GM18502 (cell line): ENCODE measurements at regions not wholly inside any gene's neighbourhood (a gene's known extent, or its start where the extent isn't known, plus 50 kb on each side); places are given as distances from the start of the nearest gene placed in this dataset.

Experiments
- ATAC-seq: cut with Tn5 transposase; IDR thresholded peaks from one replicate; pipeline ENCODE4 v1.9.1; 2021; ENCODE audit warnings: mild to moderate bottlenecking; ENCODE audit not compliant: unreplicated experiment, poor library complexity

GRCh38 chr11:106475181-106475580 lies 397.7 kb downstream of the AASDHPPT start:
- no peak for ATAC-seq

- no peak for ATAC-seq
Observed at GRCh38 chr11:106477776-106478175, 400.3 kb downstream of the AASDHPPT start.

GRCh38 chr11:106479646-106480045 lies 402.2 kb downstream of the AASDHPPT start:
- no peak for ATAC-seq

- no peak for ATAC-seq
Observed at GRCh38 chr11:106480581-106481190, 403.2 kb downstream of the AASDHPPT start.

- no peak for ATAC-seq
Observed at GRCh38 chr11:106482917-106483785, 405.7 kb downstream of the AASDHPPT start.

- ATAC-seq, result no peak
Observed at GRCh38 chr11:106491751-106492150, 414.3 kb downstream of the AASDHPPT start.

- ATAC-seq, result no peak
Observed at GRCh38 chr11:106493751-106494150, 416.3 kb downstream of the AASDHPPT start.

- no peak for ATAC-seq
Observed at GRCh38 chr11:106495046-106495445, 417.6 kb downstream of the AASDHPPT start.

- no peak for ATAC-seq
Observed at GRCh38 chr11:106496677-106497076, 419.2 kb downstream of the AASDHPPT start.

- no peak for ATAC-seq
Observed at GRCh38 chr11:106497321-106497720, 419.9 kb downstream of the AASDHPPT start.

- no peak for ATAC-seq
Observed at GRCh38 chr11:106497822-106498221, 420.4 kb downstream of the AASDHPPT start.

GRCh38 chr11:106503901-106504300 lies 426.4 kb downstream of the AASDHPPT start:
- ATAC-seq, result no peak

GRCh38 chr11:106507645-106508306 lies 430.3 kb downstream of the AASDHPPT start:
- ATAC-seq, result no peak

- no peak for ATAC-seq
Observed at GRCh38 chr11:106514706-106515105, 437.2 kb downstream of the AASDHPPT start.

GRCh38 chr11:106517426-106517825 lies 440.0 kb downstream of the AASDHPPT start:
- ATAC-seq, result no peak

- ATAC-seq, result no peak
Observed at GRCh38 chr11:106520146-106520912, 442.9 kb downstream of the AASDHPPT start.

- no peak for ATAC-seq
Observed at GRCh38 chr11:106520920-106521319, 443.5 kb downstream of the AASDHPPT start.

- ATAC-seq, result no peak
Observed at GRCh38 chr11:106523171-106523570, 445.7 kb downstream of the AASDHPPT start.

GRCh38 chr11:106523921-106524320 lies 446.5 kb downstream of the AASDHPPT start:
- no peak for ATAC-seq

GRCh38 chr11:106524436-106524835 lies 447.0 kb downstream of the AASDHPPT start:
- ATAC-seq, result no peak
